ENCODE measurements at regions not wholly inside any gene's neighbourhood (a gene's known extent, or its start where the extent isn't known, plus 50 kb on each side); places are given as distances from the start of the nearest gene placed in this dataset.

DNA sequence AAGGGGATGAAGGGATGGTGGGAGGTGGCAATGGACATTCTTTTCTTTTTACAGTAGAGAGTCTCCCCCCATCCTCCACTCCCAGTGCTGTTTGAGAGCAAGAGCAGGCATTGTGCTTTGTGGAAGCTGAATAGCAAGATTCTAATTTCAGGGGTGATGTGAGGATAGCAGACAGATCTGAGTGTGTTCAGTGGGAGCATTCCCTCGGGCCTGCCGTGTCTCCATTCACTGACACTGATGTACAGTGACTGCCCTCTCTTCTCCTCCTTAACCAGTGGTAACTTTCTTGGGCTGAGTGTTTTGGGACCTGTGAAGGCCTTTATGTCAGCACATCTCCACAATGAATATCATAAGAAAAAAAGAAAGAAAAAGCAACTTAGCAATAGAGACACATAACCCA lies 396.6 kb upstream of the RPS6KA3 start:
- Histone ChIP-seq H3K27me3 (ENCODE audit: control insufficient read depth, insufficient read depth, low read length) (no peaks in the 10 kb centered on the region), H3K36me3 (ENCODE audit: control insufficient read depth, insufficient read depth, low read length) (no peaks in the 10 kb centered on the region), H3K4me3 (ENCODE audit: low read depth, low read length) (no peak overlapping the region)
- ChIA-PET CTCF (no interaction called here), POLR2A (no interaction called here)
- TF ChIP-seq, protein P1, sequence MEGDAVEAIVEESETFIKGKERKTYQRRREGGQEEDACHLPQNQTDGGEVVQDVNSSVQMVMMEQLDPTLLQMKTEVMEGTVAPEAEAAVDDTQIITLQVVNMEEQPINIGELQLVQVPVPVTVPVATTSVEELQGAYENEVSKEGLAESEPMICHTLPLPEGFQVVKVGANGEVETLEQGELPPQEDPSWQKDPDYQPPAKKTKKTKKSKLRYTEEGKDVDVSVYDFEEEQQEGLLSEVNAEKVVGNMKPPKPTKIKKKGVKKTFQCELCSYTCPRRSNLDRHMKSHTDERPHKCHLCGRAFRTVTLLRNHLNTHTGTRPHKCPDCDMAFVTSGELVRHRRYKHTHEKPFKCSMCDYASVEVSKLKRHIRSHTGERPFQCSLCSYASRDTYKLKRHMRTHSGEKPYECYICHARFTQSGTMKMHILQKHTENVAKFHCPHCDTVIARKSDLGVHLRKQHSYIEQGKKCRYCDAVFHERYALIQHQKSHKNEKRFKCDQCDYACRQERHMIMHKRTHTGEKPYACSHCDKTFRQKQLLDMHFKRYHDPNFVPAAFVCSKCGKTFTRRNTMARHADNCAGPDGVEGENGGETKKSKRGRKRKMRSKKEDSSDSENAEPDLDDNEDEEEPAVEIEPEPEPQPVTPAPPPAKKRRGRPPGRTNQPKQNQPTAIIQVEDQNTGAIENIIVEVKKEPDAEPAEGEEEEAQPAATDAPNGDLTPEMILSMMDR (IDR thresholded peaks at IDR 0.05; ENCODE audit: insufficient read depth, low read depth, low read length), result no peak
- DNase-seq (ENCODE audit: low read depth), result no peak

DNA sequence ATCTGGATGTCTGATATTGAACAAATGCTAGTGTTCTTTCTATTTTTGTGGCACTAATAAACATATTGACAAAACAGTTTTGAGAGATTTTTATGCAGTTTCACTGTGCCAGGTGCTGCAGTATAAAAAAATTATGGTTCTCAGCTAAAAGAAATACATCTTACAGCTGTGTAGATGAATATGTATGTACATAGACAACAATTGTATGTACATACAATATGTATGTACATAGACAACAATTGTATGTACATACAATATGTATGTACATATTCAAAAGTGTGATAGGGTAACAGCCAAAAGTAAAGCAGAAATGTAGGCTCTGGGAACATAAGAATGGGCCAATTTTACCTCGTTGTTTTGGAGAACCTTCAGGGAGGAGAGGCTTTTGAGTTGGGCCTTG lies 390.0 kb upstream of the RPS6KA3 start:
- POLR2A ChIA-PET, result no interaction called here
- CTCF ChIA-PET, result no interaction called here
- no peak for DNase-seq (ENCODE audit: low read depth)
- TF ChIP-seq, protein P1 (IDR thresholded peaks at IDR 0.05; ENCODE audit: insufficient read depth, low read depth, low read length), result no peak
- H3K4me3 ChIP-seq (ENCODE audit: low read depth, low read length), result no peak overlapping the region
- H3K36me3 ChIP-seq (ENCODE audit: control insufficient read depth, insufficient read depth, low read length), result no peaks in the 10 kb centered on the region
- no peaks in the 10 kb centered on the region for H3K27me3 ChIP-seq (ENCODE audit: control insufficient read depth, insufficient read depth, low read length)

GRCh38 chrX:20654596-20655106 lies 387.9 kb upstream of the RPS6KA3 start:
- Histone ChIP-seq H3K4me3 (ENCODE audit: low read depth, low read length) (no peak overlapping the region), H3K36me3 (ENCODE audit: control insufficient read depth, insufficient read depth, low read length) (no peaks in the 10 kb centered on the region), H3K27me3 (ENCODE audit: control insufficient read depth, insufficient read depth, low read length) (no peaks in the 10 kb centered on the region)
- ChIA-PET POLR2A (no interaction called here), CTCF (no interaction called here)
- no peak for DNase-seq (ENCODE audit: low read depth)
- TF ChIP-seq, protein P1 (IDR thresholded peaks at IDR 0.05; ENCODE audit: insufficient read depth, low read depth, low read length), result no peak

- Histone ChIP-seq H3K4me3 (ENCODE audit: low read depth, low read length) (no peak overlapping the region), H3K27me3 (ENCODE audit: control insufficient read depth, insufficient read depth, low read length) (no peaks in the 10 kb centered on the region), H3K36me3 (ENCODE audit: control insufficient read depth, insufficient read depth, low read length) (no peaks in the 10 kb centered on the region)
- TF ChIP-seq, protein P1 (IDR thresholded peaks at IDR 0.05; ENCODE audit: insufficient read depth, low read depth, low read length), result no peak
- CTCF ChIA-PET, result no interaction called here
- POLR2A ChIA-PET, result no interaction called here
- DNase-seq (ENCODE audit: low read depth), result no peak
Observed at GRCh38 chrX:20653070-20653469, 386.4 kb upstream of the RPS6KA3 start.

DNA sequence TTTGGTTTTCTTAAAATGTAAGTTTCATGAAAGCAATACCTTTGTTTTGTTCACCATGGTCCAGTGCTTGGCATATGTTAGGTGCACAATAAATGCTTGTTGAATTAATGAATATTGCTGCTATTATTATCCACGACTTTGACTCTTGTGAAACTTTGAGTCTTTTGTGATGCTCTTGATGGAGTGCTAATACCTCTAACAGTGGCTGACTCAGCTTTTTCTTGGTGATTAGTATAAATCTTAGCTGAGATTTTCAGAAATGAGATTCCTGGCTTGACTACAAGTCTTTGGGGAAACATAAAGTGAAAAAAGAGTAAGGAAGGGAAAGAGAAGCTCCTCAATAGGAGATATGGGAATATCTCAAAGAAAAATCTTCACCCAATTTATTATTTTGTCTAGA lies 375.2 kb upstream of the RPS6KA3 start:
- Histone ChIP-seq H3K4me3 (ENCODE audit: low read depth, low read length) (no peak overlapping the region), H3K27me3 (ENCODE audit: control insufficient read depth, insufficient read depth, low read length) (no peaks in the 10 kb centered on the region), H3K36me3 (ENCODE audit: control insufficient read depth, insufficient read depth, low read length) (no peaks in the 10 kb centered on the region)
- POLR2A ChIA-PET, result no interaction called here
- DNase-seq (ENCODE audit: low read depth), result no peak
- CTCF ChIA-PET, result no interaction called here
- TF ChIP-seq, protein P1 (IDR thresholded peaks at IDR 0.05; ENCODE audit: insufficient read depth, low read depth, low read length), result no peak

Data from BJ (cell line).